ENCODE measurements at regions not wholly inside any gene's neighbourhood (a gene's known extent, or its start where the extent isn't known, plus 50 kb on each side); places are given as distances from the start of the nearest gene placed in this dataset.

DNA sequence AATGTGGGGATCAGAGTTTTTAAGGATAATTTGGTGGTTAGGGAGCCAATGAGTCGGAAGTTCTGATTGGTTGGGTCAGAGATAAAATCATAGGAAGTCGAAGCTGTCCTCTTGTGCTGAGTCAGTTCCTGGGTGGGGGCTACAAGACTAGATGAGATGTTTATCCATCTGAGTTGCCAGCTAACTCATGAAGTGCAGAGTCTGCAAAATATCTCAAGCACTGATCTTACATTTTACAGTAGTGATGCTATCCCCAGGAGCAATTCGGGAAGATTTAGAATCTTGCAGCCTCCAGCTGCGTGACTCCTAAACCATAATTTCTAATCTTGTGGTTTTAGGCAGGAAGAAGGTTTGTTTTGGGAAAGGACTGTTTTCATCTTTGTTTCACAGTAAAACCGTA, 565.8 kb upstream of the SPANXN1 start:
- TF ChIP-seq CTCF (IDR thresholded peaks at IDR 0.05) (no peak), POLR2A (IDR thresholded peaks at IDR 0.05) (no peak), EP300 (IDR thresholded peaks at IDR 0.05) (no peak)

All from stomach (tissue), 4 donors.